ENCODE measurements at regions not wholly inside any gene's neighbourhood (a gene's known extent, or its start where the extent isn't known, plus 50 kb on each side); places are given as distances from the start of the nearest gene placed in this dataset.

DNA sequence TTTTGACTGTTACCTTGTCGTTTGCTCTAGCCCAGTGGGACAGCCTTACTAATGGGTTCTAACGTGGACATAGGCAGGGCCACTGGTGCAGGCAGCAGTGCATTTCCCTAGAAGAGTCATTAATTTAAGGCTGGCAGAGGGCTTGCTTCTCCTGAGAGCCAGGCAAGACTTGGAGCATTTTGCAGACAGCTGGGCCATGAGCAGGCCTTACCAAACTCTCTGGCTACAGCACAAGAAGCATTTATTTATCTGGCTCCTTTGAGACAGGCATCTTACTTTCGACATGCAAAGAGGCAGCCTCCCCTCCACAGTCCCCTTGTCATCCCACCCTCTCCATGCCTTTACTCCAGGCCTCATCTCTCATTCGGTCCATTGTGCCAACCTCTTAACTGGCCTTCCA lies 139.9 kb downstream of the CSNK2A3 start:
- no peak for TF ChIP-seq CTCF (IDR thresholded peaks at IDR 0.05; ENCODE audit: control insufficient read depth, insufficient read depth, low read depth, low read length, missing control alignments)
- no peak for DNase-seq (ENCODE audit: low read depth)
- no peak overlapping the region for H3K4me3 ChIP-seq (ENCODE audit: control insufficient read depth, low read depth, low read length)

GRCh38 chr11:11211888-11212287 lies 141.2 kb downstream of the CSNK2A3 start:
- DNase-seq (ENCODE audit: low read depth): no peak
- H3K4me3 ChIP-seq (ENCODE audit: control insufficient read depth, low read depth, low read length): no peak overlapping the region
- TF ChIP-seq CTCF (IDR thresholded peaks at IDR 0.05; ENCODE audit: control insufficient read depth, insufficient read depth, low read depth, low read length, missing control alignments): no peak

- no peak overlapping the region for H3K4me3 ChIP-seq (ENCODE audit: control insufficient read depth, low read depth, low read length)
- no peak for TF ChIP-seq CTCF (IDR thresholded peaks at IDR 0.05; ENCODE audit: control insufficient read depth, insufficient read depth, low read depth, low read length, missing control alignments)
- no peak for DNase-seq (ENCODE audit: low read depth)
Measured at GRCh38 chr11:11211186-11211585, 141.9 kb downstream of the CSNK2A3 start.

DNA sequence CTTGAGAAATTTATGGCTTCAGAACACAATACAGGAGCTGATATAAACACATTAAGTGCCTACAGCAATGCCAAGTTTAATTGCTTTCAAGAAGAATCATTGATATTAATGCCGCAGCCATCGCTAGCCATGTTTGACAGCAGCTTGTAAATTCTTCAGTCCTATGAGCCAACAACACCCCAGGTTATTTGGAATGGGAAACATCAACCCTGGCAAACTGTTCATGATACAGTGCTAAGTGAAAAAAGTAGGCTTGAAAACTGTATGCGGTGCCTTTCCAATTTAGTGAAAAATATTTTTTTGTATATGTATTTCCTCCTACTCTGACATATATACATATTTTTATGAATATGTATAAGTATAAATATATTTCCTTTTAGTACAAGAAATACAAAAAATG lies 142.6 kb downstream of the CSNK2A3 start:
- no peak for TF ChIP-seq CTCF (IDR thresholded peaks at IDR 0.05; ENCODE audit: control insufficient read depth, insufficient read depth, low read depth, low read length, missing control alignments)
- no peak overlapping the region for H3K4me3 ChIP-seq (ENCODE audit: control insufficient read depth, low read depth, low read length)
- DNase-seq (ENCODE audit: low read depth): no peak

DNA sequence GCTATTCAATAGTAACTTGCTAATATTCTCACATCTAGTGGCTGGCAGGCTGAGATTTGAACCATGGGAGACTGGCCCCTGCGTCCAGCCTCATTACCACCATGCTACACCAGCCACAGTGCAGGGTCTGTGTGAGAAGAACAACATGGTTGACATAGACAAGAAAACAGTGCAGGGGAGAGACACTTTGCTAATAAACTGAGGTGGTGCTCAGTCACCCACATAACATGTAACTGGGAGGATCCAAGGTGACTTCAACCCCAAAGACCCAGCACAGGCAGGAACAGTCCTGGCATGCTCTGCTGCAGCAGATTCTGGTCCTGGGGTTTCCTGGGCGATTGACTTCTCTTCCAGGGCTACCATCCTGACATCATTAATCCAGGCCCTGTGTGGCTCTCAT lies 143.1 kb downstream of the CSNK2A3 start:
- DNase-seq (ENCODE audit: low read depth): no peak
- H3K4me3 ChIP-seq (ENCODE audit: control insufficient read depth, low read depth, low read length): no peak overlapping the region
- TF ChIP-seq CTCF (IDR thresholded peaks at IDR 0.05; ENCODE audit: control insufficient read depth, insufficient read depth, low read depth, low read length, missing control alignments): no peak

- TF ChIP-seq CTCF (IDR thresholded peaks at IDR 0.05; ENCODE audit: control insufficient read depth, insufficient read depth, low read depth, low read length, missing control alignments): no peak
- DNase-seq (ENCODE audit: low read depth): no peak
- no peak overlapping the region for H3K4me3 ChIP-seq (ENCODE audit: control insufficient read depth, low read depth, low read length)
Measured at GRCh38 chr11:11208994-11209393, 144.1 kb downstream of the CSNK2A3 start.

- TF ChIP-seq CTCF (IDR thresholded peaks at IDR 0.05; ENCODE audit: control insufficient read depth, insufficient read depth, low read depth, low read length, missing control alignments): no peak
- no peak for DNase-seq (ENCODE audit: low read depth)
- H3K4me3 ChIP-seq (ENCODE audit: control insufficient read depth, low read depth, low read length): no peak overlapping the region
Measured at GRCh38 chr11:11207428-11207827, 145.6 kb downstream of the CSNK2A3 start.

Measured in AG09309 (cell line).